Esophagus squamous epithelium (tissue), 5 donors: ENCODE measurements at regions not wholly inside any gene's neighbourhood (a gene's known extent, or its start where the extent isn't known, plus 50 kb on each side); places are given as distances from the start of the nearest gene placed in this dataset.
"Not testable (repeated sequence)": the region's sequence is repeated elsewhere in the genome, so short reads cannot be mapped to it uniquely, and the experiment has no call there.

Experiments
- DNase-seq: peaks from one replicate; lab custom pipeline; 2025; lab: John Stamatoyannopoulos, UW
- H3K27ac ChIP-seq, 4 donors: fragments of 200-600 bp; sonication (generic); one replicate each; pipeline ENCODE4 v1.5.1; 2016 to 2019; ENCODE audit warnings: mild to moderate bottlenecking in 1 of 4
- H3K27me3 ChIP-seq, 4 donors: fragments of 200-600 bp; sonication (generic); 1 replicate in 3 of 4; 2 replicates in 1 of 4; pipeline versions ENCODE4 v1.5.1 to v1.6.0; 2017 to 2021; ENCODE audit warnings: antibody characterized with exemption in 1 of 4
- H3K36me3 ChIP-seq, 3 donors: fragments of 200-600 bp; sonication (generic); one replicate each; pipeline ENCODE4 v1.5.1; 2016 to 2019
- H3K4me1 ChIP-seq, 3 donors: fragments of 200-600 bp; sonication (generic); one replicate each; pipeline ENCODE4 v1.5.1; 2017 to 2019
- H3K4me3 ChIP-seq, 4 donors: fragments of 200-600 bp; sonication (generic); 1 replicate in 3 of 4; 2 replicates in 1 of 4; pipeline ENCODE4 v1.5.1; 2016 to 2019; ENCODE audit warnings: mild to moderate bottlenecking in 2 of 4, moderate library complexity in 1 of 4
- H3K9me3 ChIP-seq, 3 donors: fragments of 200-600 bp; sonication (generic); one replicate each; pipeline ENCODE4 v1.5.1; 2016 to 2019
- POLR2A ChIP-seq, 4 donors: fragments of 450-650 bp; IDR thresholded peaks; one replicate each; pipeline ENCODE4 v1.6.1; 2017; ENCODE audit warnings: antibody characterized with exemption in 4 of 4, mild to moderate bottlenecking in 4 of 4, moderate library complexity in 3 of 4
- WGBS, 2 donors: methylation state at CpG; one replicate each; pipeline ENCODE4 v1.1.5; 2018; 5-methylcytosine and 5-hydroxymethylcytosine counted together
- intact Hi-C: fragments of 100-400 bp; cut with DNase I; formaldehyde crosslinking; loops from one replicate; pipeline ENCODE4 v1.15.0; 2022
- TF ChIP-seq, protein P1 (sequence below), 6 experiments: fragments of 450-650 bp in 4 of 6; fragments of 200-600 bp in 2 of 6; sonication (generic) in 2 of 6; IDR thresholded peaks; one replicate each; pipeline ENCODE4 v1.5.1; 2016 to 2019; ENCODE audit warnings: antibody characterized with exemption in 6 of 6, mild to moderate bottlenecking in 4 of 6, moderate library complexity in 4 of 6
- donor health status: DM: yes; HTN: yes; CAD: no.

GRCh38 chr4:91653067-91653466, 650.7 kb upstream of the GRID2 start:
- WGBS, 2 donors, result 47 to 50% methylated on average over 1 of the region's 1 CpG
- intact Hi-C loops, result no loop called here
- H3K4me3 ChIP-seq, result no peak overlapping the region
- no peaks in the 10 kb centered on the region for H3K27me3 ChIP-seq
- no peaks in the 10 kb centered on the region for H3K9me3 ChIP-seq
- no peaks in the 10 kb centered on the region for H3K36me3 ChIP-seq
- TF ChIP-seq POLR2A (IDR thresholded peaks at IDR 0.05), result no peak
- TF ChIP-seq, protein P1, sequence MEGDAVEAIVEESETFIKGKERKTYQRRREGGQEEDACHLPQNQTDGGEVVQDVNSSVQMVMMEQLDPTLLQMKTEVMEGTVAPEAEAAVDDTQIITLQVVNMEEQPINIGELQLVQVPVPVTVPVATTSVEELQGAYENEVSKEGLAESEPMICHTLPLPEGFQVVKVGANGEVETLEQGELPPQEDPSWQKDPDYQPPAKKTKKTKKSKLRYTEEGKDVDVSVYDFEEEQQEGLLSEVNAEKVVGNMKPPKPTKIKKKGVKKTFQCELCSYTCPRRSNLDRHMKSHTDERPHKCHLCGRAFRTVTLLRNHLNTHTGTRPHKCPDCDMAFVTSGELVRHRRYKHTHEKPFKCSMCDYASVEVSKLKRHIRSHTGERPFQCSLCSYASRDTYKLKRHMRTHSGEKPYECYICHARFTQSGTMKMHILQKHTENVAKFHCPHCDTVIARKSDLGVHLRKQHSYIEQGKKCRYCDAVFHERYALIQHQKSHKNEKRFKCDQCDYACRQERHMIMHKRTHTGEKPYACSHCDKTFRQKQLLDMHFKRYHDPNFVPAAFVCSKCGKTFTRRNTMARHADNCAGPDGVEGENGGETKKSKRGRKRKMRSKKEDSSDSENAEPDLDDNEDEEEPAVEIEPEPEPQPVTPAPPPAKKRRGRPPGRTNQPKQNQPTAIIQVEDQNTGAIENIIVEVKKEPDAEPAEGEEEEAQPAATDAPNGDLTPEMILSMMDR (IDR thresholded peaks at IDR 0.05), result no peak
- H3K27ac ChIP-seq, result no peak overlapping the region
- no peak for DNase-seq
- H3K4me1 ChIP-seq, result no peaks in the 10 kb centered on the region

DNA sequence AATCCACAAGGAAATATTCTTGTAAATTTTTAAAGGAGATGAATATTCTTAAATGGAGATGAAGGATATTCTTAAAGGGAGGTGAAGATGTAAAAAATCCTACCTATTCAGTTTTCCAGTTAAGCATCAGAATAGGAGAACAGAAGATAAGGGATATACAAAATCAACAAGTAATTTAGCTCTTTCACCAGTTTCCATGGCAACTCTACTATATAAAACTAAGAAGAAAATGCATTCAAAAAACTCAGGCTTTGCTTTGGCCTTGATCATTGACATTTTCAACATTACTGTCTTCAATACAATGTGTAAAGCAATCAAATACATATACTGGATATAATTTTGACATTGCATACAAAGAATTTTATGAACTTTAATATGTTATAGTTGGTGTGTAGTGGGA, 622.7 kb upstream of the GRID2 start:
- TF ChIP-seq POLR2A (IDR thresholded peaks at IDR 0.05), result no peak
- TF ChIP-seq, protein P1 (IDR thresholded peaks at IDR 0.05), result no peak
- Histone ChIP-seq H3K4me1 (no peaks in the 10 kb centered on the region), H3K27me3 (no peaks in the 10 kb centered on the region), H3K4me3 (no peak overlapping the region), H3K36me3 (no peaks in the 10 kb centered on the region), H3K9me3 (no peaks in the 10 kb centered on the region), H3K27ac (no peak overlapping the region)
- intact Hi-C loops, result no loop called here
- no peak for DNase-seq

DNA sequence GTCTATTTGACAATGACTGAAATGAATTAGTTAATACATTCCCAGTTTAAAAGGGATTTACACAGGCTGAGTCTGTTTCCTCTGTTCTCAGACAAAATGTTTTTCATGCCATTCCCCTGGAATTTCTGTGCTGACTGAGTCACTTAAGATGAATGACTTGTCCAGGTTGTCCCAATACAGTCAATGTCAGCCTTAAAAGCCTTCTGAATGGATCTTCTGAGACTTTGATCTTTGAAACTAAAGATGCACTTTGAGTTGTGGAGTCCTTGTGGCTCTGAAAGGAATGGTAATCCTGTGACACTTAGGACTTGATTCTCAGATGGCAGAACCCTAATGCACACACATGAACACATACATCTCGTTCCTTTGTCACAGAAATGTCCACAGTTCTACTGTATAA, 622.2 kb upstream of the GRID2 start:
- intact Hi-C loops, result no loop called here
- H3K4me1 ChIP-seq, result no peaks in the 10 kb centered on the region
- no peak overlapping the region for H3K27ac ChIP-seq
- no peaks in the 10 kb centered on the region for H3K9me3 ChIP-seq
- 14 to 28% methylated on average over 1 of the region's 1 CpG for WGBS, 2 donors
- DNase-seq, result no peak
- H3K36me3 ChIP-seq, result no peaks in the 10 kb centered on the region
- no peak overlapping the region for H3K4me3 ChIP-seq
- H3K27me3 ChIP-seq, result no peaks in the 10 kb centered on the region
- TF ChIP-seq, protein P1 (IDR thresholded peaks at IDR 0.05), result no peak
- no peak for TF ChIP-seq POLR2A (IDR thresholded peaks at IDR 0.05)

- DNase-seq, result no peak
- no peak overlapping the region for H3K4me3 ChIP-seq
- WGBS, 2 donors, result 40 to 62% methylated on average over 1 of the region's 1 CpG
Observed at GRCh38 chr4:91684955-91685354, 618.8 kb upstream of the GRID2 start.

DNA sequence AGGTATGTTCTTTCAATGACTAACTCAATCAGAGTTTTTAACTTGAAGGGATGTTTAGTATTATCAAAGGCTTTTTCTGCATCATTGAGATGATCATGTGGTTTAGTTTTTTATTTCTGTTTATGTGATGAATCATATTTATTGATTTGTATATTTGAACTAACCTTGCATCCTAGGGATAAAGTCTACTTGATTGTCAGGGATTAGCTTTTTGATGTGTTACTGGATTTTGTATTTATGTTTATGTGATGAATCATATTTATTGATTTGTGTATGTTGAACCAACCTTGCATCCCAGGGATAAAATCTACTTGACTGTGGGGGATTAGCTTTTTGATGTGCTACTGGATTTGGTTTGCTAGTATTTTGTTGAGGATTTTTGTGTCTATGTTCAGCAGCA, 615.4 kb upstream of the GRID2 start:
- TF ChIP-seq POLR2A (IDR thresholded peaks at IDR 0.05), result no peak
- TF ChIP-seq, protein P1 (IDR thresholded peaks at IDR 0.05), result no peak
- DNase-seq, result no peak
- Histone ChIP-seq H3K4me1 (no peaks in the 10 kb centered on the region), H3K36me3 (no peaks in the 10 kb centered on the region), H3K27ac (no peak overlapping the region), H3K4me3 (no peak overlapping the region), H3K9me3 (no peaks in the 10 kb centered on the region), H3K27me3 (no peaks in the 10 kb centered on the region)
- intact Hi-C loops, result no loop called here

More at GRCh38 chr4:91684955-91685354, 618.8 kb upstream of the GRID2 start:
- intact Hi-C loops, result no loop called here
- TF ChIP-seq POLR2A (IDR thresholded peaks at IDR 0.05), result no peak
- TF ChIP-seq, protein P1 (IDR thresholded peaks at IDR 0.05), result no peak
- no peak overlapping the region for H3K27ac ChIP-seq
- no peaks in the 10 kb centered on the region for H3K36me3 ChIP-seq
- no peaks in the 10 kb centered on the region for H3K27me3 ChIP-seq
- no peaks in the 10 kb centered on the region for H3K4me1 ChIP-seq
- no peaks in the 10 kb centered on the region for H3K9me3 ChIP-seq

- H3K4me1 ChIP-seq, H3K9me3 ChIP-seq, H3K27ac ChIP-seq, H3K27me3 ChIP-seq, DNase-seq, intact Hi-C loops, H3K36me3 ChIP-seq, H3K4me3 ChIP-seq: not testable (repeated sequence)
- WGBS, 2 donors, result 50 to 55% methylated on average over 4 of the region's 4 CpGs
Observed at GRCh38 chr4:91699691-91700090, 604.1 kb upstream of the GRID2 start.
